Tibial nerve (tissue), 3 donors: ENCODE measurements at regions not wholly inside any gene's neighbourhood (a gene's known extent, or its start where the extent isn't known, plus 50 kb on each side); places are given as distances from the start of the nearest gene placed in this dataset.

ENCODE experiments used
- CTCF ChIP-seq, 5 experiments: fragments of 200-600 bp in 3 of 5; fragments of 450-650 bp in 2 of 5; sonication (generic) in 3 of 5; IDR thresholded peaks; one replicate each; pipeline ENCODE4 v1.5.1; 2016 to 2019; ENCODE audit warnings: antibody characterized with exemption in 5 of 5, mild to moderate bottlenecking in 3 of 5, moderate library complexity in 2 of 5
- POLR2A ChIP-seq, 2 donors: fragments of 450-650 bp; IDR thresholded peaks; one replicate each; pipeline ENCODE4 v1.6.1; 2017; ENCODE audit warnings: antibody characterized with exemption in 2 of 2, mild to moderate bottlenecking in 2 of 2, moderate library complexity in 2 of 2

- no peak for TF ChIP-seq CTCF (IDR thresholded peaks at IDR 0.05)
- no peak for TF ChIP-seq POLR2A (IDR thresholded peaks at IDR 0.05)
Observed at GRCh38 chr5:39696672-39697398, 272.1 kb upstream of the DAB2 start.
